SK-N-SH (cell line): ENCODE measurements at regions not wholly inside any gene's neighbourhood (a gene's known extent, or its start where the extent isn't known, plus 50 kb on each side); places are given as distances from the start of the nearest gene placed in this dataset.

Source experiments
- CTCF ChIA-PET: fragments of 300-600, 350-600 bp; formaldehyde crosslinking; extraction: SDS; loops from one replicate; lab custom pipeline; 2021; lab: Yijun Ruan, JAX
- POLR2A ChIA-PET: fragments of 350-600 bp; sonication (Branson Sonifier 250); formaldehyde crosslinking; extraction: SDS; loops from one replicate; lab custom pipeline; 2020; ENCODE audit warnings: antibody characterized with exemption, inconsistent platforms; lab: Yijun Ruan, JAX
- DNase-seq: peaks from one replicate; pipeline ENCODE4 v3.0.0; 2012
- H2AFZ ChIP-seq: fragments of 200-600 bp; sonication (generic); 2 replicates; pipeline ENCODE4 v1.8.1; 2016; ENCODE audit warnings: antibody characterized with exemption, mild to moderate bottlenecking, low read depth
- H3F3A ChIP-seq: fragments of 200-600 bp; sonication (generic); replicated peaks from 2 replicates; pipeline ENCODE3; 2016; ENCODE audit warnings: antibody characterized with exemption, mild to moderate bottlenecking; ENCODE audit not compliant: insufficient read depth
- H3K27ac ChIP-seq, 2 experiments: fragments of 200-500 bp in 1 of 2; fragments of 200-600 bp in 1 of 2; sonication (Bioruptor generic) in 1 of 2; sonication (generic), shearing (Covaris generic) in 1 of 2; 2 replicates each; pipeline versions ENCODE4 v1.5.1 to v1.6.1; 2014 to 2016; ENCODE audit warnings: low read depth in 2 of 2, inconsistent platforms in 1 of 2, low read length in 1 of 2, mild to moderate bottlenecking in 1 of 2, mixed read lengths in 1 of 2
- H3K27me3 ChIP-seq: fragments of 200-600 bp; sonication (generic), shearing (Covaris generic); 2 replicates; pipeline ENCODE4 v1.6.1; 2016; ENCODE audit warnings: mixed run types; ENCODE audit not compliant: insufficient read depth
- H3K36me3 ChIP-seq, 2 experiments: fragments of 200-500 bp in 1 of 2; fragments of 200-600 bp in 1 of 2; sonication (Bioruptor generic) in 1 of 2; sonication (generic) in 1 of 2; replicated peaks in 1 of 2; 2 replicates each; pipeline versions ENCODE3 to v1.5.1; 2014 to 2016; ENCODE audit warnings: low read length in 1 of 2, mild to moderate bottlenecking in 1 of 2; ENCODE audit not compliant: insufficient read depth in 2 of 2, control insufficient read depth in 1 of 2
- H3K4me1 ChIP-seq, 2 experiments: fragments of 200-500 bp in 1 of 2; fragments of 200-600 bp in 1 of 2; sonication (Bioruptor generic) in 1 of 2; sonication (generic), shearing (Covaris generic) in 1 of 2; 2 replicates each; pipeline versions ENCODE4 v1.5.1 to v1.6.1; 2014 to 2016; ENCODE audit warnings: low read depth in 1 of 2, low read length in 1 of 2, mixed run types in 1 of 2; ENCODE audit not compliant: insufficient read depth in 2 of 2, control insufficient read depth in 1 of 2
- H3K4me2 ChIP-seq: fragments of 200-600 bp; sonication (generic), shearing (Covaris generic); 2 replicates; pipeline ENCODE4 v1.6.1; 2017; ENCODE audit warnings: mixed run types
- H3K4me3 ChIP-seq, 2 experiments: fragments of 200-500 bp in 1 of 2; fragments of 200-600 bp in 1 of 2; sonication (Bioruptor generic) in 1 of 2; sonication (generic), shearing (Covaris generic) in 1 of 2; 2 replicates each; pipeline versions ENCODE4 v1.5.1 to v1.8.1; 2014 to 2016; ENCODE audit warnings: low read depth in 2 of 2, inconsistent platforms in 1 of 2, low read length in 1 of 2, mild to moderate bottlenecking in 1 of 2, mixed read lengths in 1 of 2, moderate library complexity in 1 of 2
- H3K79me2 ChIP-seq: fragments of 200-600 bp; sonication (generic); 2 replicates; pipeline ENCODE4 v1.8.1; 2017; ENCODE audit warnings: mild to moderate bottlenecking; ENCODE audit not compliant: insufficient read depth
- H3K9ac ChIP-seq: fragments of 200-600 bp; sonication (generic); 2 replicates; pipeline ENCODE4 v1.6.1; 2017; ENCODE audit warnings: mixed run types
- H3K9me2 ChIP-seq: fragments of 200-600 bp; sonication (generic); 2 replicates; pipeline ENCODE4 v1.6.1; 2017; ENCODE audit warnings: mixed run types
- H3K9me3 ChIP-seq: fragments of 200-600 bp; sonication (generic); 2 replicates; pipeline ENCODE4 v1.6.1; 2017; ENCODE audit warnings: mixed run types, mild to moderate bottlenecking, moderate library complexity
- H4K20me1 ChIP-seq: fragments of 200-600 bp; sonication (generic); 2 replicates; pipeline ENCODE4 v1.6.1; 2017; ENCODE audit warnings: mild to moderate bottlenecking, mixed run types; ENCODE audit not compliant: insufficient read depth
- MEF2A ChIP-seq: IDR thresholded peaks from 2 replicates; pipeline ENCODE4 v1.4.0; 2012; ENCODE audit warnings: low read depth, borderline replicate concordance
- POLR2AphosphoS5 ChIP-seq: IDR thresholded peaks from 2 replicates; pipeline ENCODE4 v1.6.1; 2012; ENCODE audit warnings: low read depth, low read length
- WGBS: methylation state at CpG from one replicate; pipeline ENCODE4 v1.1.6; 2017; ENCODE audit warnings: low lambda C conversion rate; 5-methylcytosine and 5-hydroxymethylcytosine counted together
- small RNA-seq, 7 experiments: library from RNA; depleted of rRNA; stranded (forward); fragments of <200 nt; gene quantifications; one replicate each; pipeline ENCODE3, GENCODE V24; 2012

- TF ChIP-seq MEF2A (no peak), POLR2AphosphoS5 (no peak)
- no peaks in the 10 kb centered on the region for H3K4me1 ChIP-seq
Observed at GRCh38 chr14:30822080-30822571, 52.2 kb upstream of the COCH start.

More at GRCh38 chr14:30822080-30822571, 52.2 kb upstream of the COCH start:
- no peak overlapping the region for H3K4me3 ChIP-seq
- no peaks in the 10 kb centered on the region for H3F3A ChIP-seq
- no peaks in the 10 kb centered on the region for H3K9me2 ChIP-seq
- H3K9me3 ChIP-seq, result peaks cover 6% of the 10 kb centered on the region; the same call in 1 of the 2 replicates
- H3K9ac ChIP-seq, result no peak overlapping the region
- no peaks in the 10 kb centered on the region for H4K20me1 ChIP-seq
- WGBS, result 38% methylated on average over 7 of the region's 7 CpGs
- H3K79me2 ChIP-seq, result no peaks in the 10 kb centered on the region
- H3K36me3 ChIP-seq, result no peaks in the 10 kb centered on the region
- H3K27ac ChIP-seq, result no peak overlapping the region
- ChIA-PET CTCF (no interaction called here), POLR2A (no interaction called here)
- H2AFZ ChIP-seq, result no peak overlapping the region
- no peak for DNase-seq
- no peak overlapping the region for H3K4me2 ChIP-seq
- H3K27me3 ChIP-seq, result no peaks in the 10 kb centered on the region

Small RNAs in the stretch of these regions (small RNA-seq; reads per million reads assigned to genes)
- gene AL049830.2, result 0 reads per million in 7 experiments
